ENCODE measurements at regions not wholly inside any gene's neighbourhood (a gene's known extent, or its start where the extent isn't known, plus 50 kb on each side); places are given as distances from the start of the nearest gene placed in this dataset.

GRCh38 chr5:121221483-121221882 lies 630.2 kb upstream of the FTMT start:
- no peak for DNase-seq

GRCh38 chr5:121226765-121227164 lies 624.9 kb upstream of the FTMT start:
- no peak for DNase-seq

- DNase-seq: no peak
Observed at GRCh38 chr5:121239951-121240350, 611.7 kb upstream of the FTMT start.

- no peak for DNase-seq
Observed at GRCh38 chr5:121246971-121247370, 604.7 kb upstream of the FTMT start.

GRCh38 chr5:121251954-121252353 lies 599.7 kb upstream of the FTMT start:
- DNase-seq: no peak

- DNase-seq: no peak
Observed at GRCh38 chr5:121257621-121258020, 594.1 kb upstream of the FTMT start.

- DNase-seq: no peak
Observed at GRCh38 chr5:121263456-121263855, 588.2 kb upstream of the FTMT start.

GRCh38 chr5:121264605-121265004 lies 587.1 kb upstream of the FTMT start:
- no peak for DNase-seq

GRCh38 chr5:121271546-121271945 lies 580.1 kb upstream of the FTMT start:
- no peak for DNase-seq

- no peak for DNase-seq
Observed at GRCh38 chr5:121273833-121274433, 577.7 kb upstream of the FTMT start.

- DNase-seq: no peak
Observed at GRCh38 chr5:121279801-121280200, 571.9 kb upstream of the FTMT start.

GRCh38 chr5:121285801-121286521 lies 565.7 kb upstream of the FTMT start:
- DNase-seq: no peak

- no peak for DNase-seq
Observed at GRCh38 chr5:121288781-121289180, 562.9 kb upstream of the FTMT start.

- DNase-seq: no peak
Observed at GRCh38 chr5:121292664-121293063, 559.0 kb upstream of the FTMT start.

- DNase-seq: no peak
Observed at GRCh38 chr5:121296356-121296755, 555.3 kb upstream of the FTMT start.

GRCh38 chr5:121299153-121299552 lies 552.5 kb upstream of the FTMT start:
- no peak for DNase-seq

GRCh38 chr5:121304838-121305237 lies 546.8 kb upstream of the FTMT start:
- DNase-seq: no peak

- no peak for DNase-seq
Observed at GRCh38 chr5:121313886-121314285, 537.8 kb upstream of the FTMT start.

- DNase-seq: no peak
Observed at GRCh38 chr5:121315786-121316185, 535.9 kb upstream of the FTMT start.

GRCh38 chr5:121319292-121319691 lies 532.4 kb upstream of the FTMT start:
- DNase-seq: no peak

- DNase-seq: no peak
Observed at GRCh38 chr5:121325930-121326329, 525.8 kb upstream of the FTMT start.

GRCh38 chr5:121350181-121350930 lies 501.3 kb upstream of the FTMT start:
- DNase-seq: no peak

GRCh38 chr5:121366515-121366914 lies 485.2 kb upstream of the FTMT start:
- no peak for DNase-seq

GRCh38 chr5:121373371-121373770 lies 478.3 kb upstream of the FTMT start:
- DNase-seq: no peak

All from activated CD4-positive, alpha-beta T cell treated with anti-CD3 and anti-CD28 coated beads, Interleukin-10, Interleukin-2, amounts not matched to agents 100 ng/mL and 50 ng/mL, durations not matched to agents 16 hours and 8 hours (primary cell).